IPS-20b (cell line): ENCODE measurements at regions not wholly inside any gene's neighbourhood (a gene's known extent, or its start where the extent isn't known, plus 50 kb on each side); places are given as distances from the start of the nearest gene placed in this dataset.

Experiments used
- H3K27ac ChIP-seq: one replicate; pipeline ENCODE4 v1.5.1; 2013; ENCODE audit warnings: low read length
- H3K27me3 ChIP-seq: 2 replicates; pipeline ENCODE4 v1.6.1; 2013; ENCODE audit warnings: mild to moderate bottlenecking, low read length, inconsistent platforms; ENCODE audit not compliant: insufficient read depth
- H3K36me3 ChIP-seq: 2 replicates; pipeline ENCODE4 v1.6.1; 2013; ENCODE audit warnings: low read depth, mild to moderate bottlenecking, inconsistent platforms, low read length, moderate library complexity; ENCODE audit not compliant: insufficient read depth
- H3K4me1 ChIP-seq: 2 replicates; pipeline ENCODE4 v1.6.1; 2013; ENCODE audit warnings: mild to moderate bottlenecking, control low read depth, inconsistent platforms, low read length, moderate library complexity; ENCODE audit not compliant: insufficient read depth
- H3K4me3 ChIP-seq: 2 replicates; pipeline ENCODE4 v1.5.1; 2013; ENCODE audit warnings: mild to moderate bottlenecking, low read length, inconsistent platforms
- H3K9ac ChIP-seq: 2 replicates; pipeline ENCODE4 v1.6.1; 2013; ENCODE audit warnings: low read depth, mild to moderate bottlenecking, inconsistent platforms, low read length, moderate library complexity
- H3K9me3 ChIP-seq: 2 replicates; pipeline ENCODE4 v1.6.1; 2013; ENCODE audit warnings: mild to moderate bottlenecking, low read depth, low read length, inconsistent platforms; ENCODE audit not compliant: insufficient read depth

GRCh38 chr5:10065428-10066000 is 184.2 kb downstream of the ATPSCKMT start:
- Histone ChIP-seq H3K9me3 (no peaks in the 10 kb centered on the region), H3K4me1 (0 out of 2 replicates have a peak, but pooled peaks cover 3% of the 10 kb centered on the region)

GRCh38 chr5:10064546-10065195 is 185.0 kb downstream of the ATPSCKMT start:
- H3K9ac ChIP-seq: no peak overlapping the region
- no peaks in the 10 kb centered on the region for H3K36me3 ChIP-seq
- H3K27me3 ChIP-seq: no peaks in the 10 kb centered on the region
- H3K9me3 ChIP-seq: no peaks in the 10 kb centered on the region
- 0 out of 2 replicates have a peak, but pooled peaks cover 3% of the 10 kb centered on the region for H3K4me1 ChIP-seq
- H3K4me3 ChIP-seq: no peak overlapping the region
- no peak overlapping the region for H3K27ac ChIP-seq

More at GRCh38 chr5:10065428-10066000, 184.2 kb downstream of the ATPSCKMT start:
- Histone ChIP-seq H3K9ac (no peak overlapping the region), H3K27ac (no peak overlapping the region), H3K27me3 (no peaks in the 10 kb centered on the region), H3K4me3 (no peak overlapping the region), H3K36me3 (no peaks in the 10 kb centered on the region)

DNA sequence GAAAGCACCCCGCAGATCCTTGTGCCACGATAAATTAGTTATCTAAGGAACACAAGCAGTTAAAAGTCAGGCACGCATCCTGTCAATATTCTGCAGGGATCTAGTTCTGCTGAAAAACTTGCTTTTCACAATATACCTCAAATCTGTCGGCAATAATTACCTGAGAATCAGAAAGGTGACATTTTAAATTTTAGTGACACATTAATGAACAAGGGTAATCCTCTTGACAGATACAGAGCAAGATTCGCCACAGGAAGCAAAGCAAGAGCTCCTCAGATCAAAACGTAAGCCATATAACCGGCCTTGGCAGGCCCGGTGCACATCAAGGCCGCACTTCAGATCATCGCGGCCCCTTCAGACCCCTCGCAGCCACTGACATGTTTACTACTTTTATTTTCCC is 185.7 kb downstream of the ATPSCKMT start:
- Histone ChIP-seq H3K36me3 (no peaks in the 10 kb centered on the region), H3K27ac (no peak overlapping the region), H3K27me3 (no peaks in the 10 kb centered on the region), H3K9ac (no peak overlapping the region), H3K9me3 (no peaks in the 10 kb centered on the region), H3K4me3 (no peak overlapping the region), H3K4me1 (0 out of 2 replicates have a peak, but pooled peaks cover 3% of the 10 kb centered on the region)

DNA sequence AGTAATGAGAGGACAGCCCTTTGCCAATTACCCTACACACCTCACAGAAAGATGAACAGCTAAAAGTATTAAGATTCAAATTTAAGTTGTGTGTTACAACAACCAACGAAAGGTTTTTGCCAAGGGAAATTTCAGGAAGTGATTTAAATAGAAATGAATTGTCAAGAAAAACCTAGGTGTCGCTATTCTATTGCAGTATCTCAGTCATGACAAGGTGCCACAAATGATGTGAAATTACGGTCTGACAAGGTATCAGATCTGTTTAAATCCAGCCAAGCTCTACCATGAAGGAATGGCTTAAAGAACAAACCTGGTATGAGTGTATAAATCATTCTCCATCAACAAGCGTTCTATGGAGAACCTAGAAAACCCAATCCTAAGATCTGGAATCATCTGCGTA is 189.7 kb downstream of the ATPSCKMT start:
- Histone ChIP-seq H3K27me3 (no peaks in the 10 kb centered on the region), H3K4me3 (no peak overlapping the region), H3K4me1 (no peaks in the 10 kb centered on the region), H3K9me3 (no peaks in the 10 kb centered on the region), H3K36me3 (no peaks in the 10 kb centered on the region), H3K9ac (no peak overlapping the region), H3K27ac (no peak overlapping the region)

- Histone ChIP-seq H3K9ac (no peak overlapping the region), H3K9me3 (no peaks in the 10 kb centered on the region), H3K36me3 (no peaks in the 10 kb centered on the region), H3K27ac (no peak overlapping the region), H3K4me3 (no peak overlapping the region), H3K4me1 (no peaks in the 10 kb centered on the region), H3K27me3 (no peaks in the 10 kb centered on the region)
These were observed 190.1 kb downstream of the ATPSCKMT start for GRCh38 chr5:10059556-10059955.

GRCh38 chr5:10057356-10057755 is 192.3 kb downstream of the ATPSCKMT start:
- Histone ChIP-seq H3K9me3 (peaks cover 8% of the 10 kb centered on the region), H3K27me3 (no peaks in the 10 kb centered on the region), H3K4me3 (no peak overlapping the region)

DNA sequence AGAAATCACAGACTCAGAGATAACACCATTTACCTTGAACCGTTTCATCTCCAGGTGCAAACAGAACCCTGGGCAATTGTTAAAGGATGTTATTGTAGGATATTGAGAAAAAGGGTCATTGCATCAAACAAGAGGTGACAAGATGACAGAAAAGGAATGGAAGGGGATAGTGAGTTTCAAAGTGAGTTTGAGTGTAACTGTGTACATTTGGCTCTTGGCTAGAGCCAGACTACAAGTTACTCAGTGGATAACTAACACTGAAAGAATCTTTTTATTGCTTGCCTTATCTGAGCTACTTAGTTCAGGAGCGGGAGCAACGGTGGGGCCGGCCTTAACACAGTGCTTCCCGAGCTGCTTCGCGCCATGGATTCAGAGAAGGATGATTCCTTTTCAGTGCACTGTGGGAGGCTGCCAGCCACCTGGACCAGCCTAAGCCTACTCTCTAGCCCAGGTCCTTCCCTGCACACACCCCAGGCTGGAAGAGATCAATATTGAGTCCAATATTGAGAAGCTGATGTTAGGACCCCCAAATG is 193.4 kb downstream of the ATPSCKMT start:
- H3K27me3 ChIP-seq: no peaks in the 10 kb centered on the region
- no peak overlapping the region for H3K27ac ChIP-seq
- no peak overlapping the region for H3K4me3 ChIP-seq
- H3K36me3 ChIP-seq: no peaks in the 10 kb centered on the region
- H3K4me1 ChIP-seq: no peaks in the 10 kb centered on the region
- no peak overlapping the region for H3K9ac ChIP-seq
- peaks cover 17% of the 10 kb centered on the region for H3K9me3 ChIP-seq

More at GRCh38 chr5:10057356-10057755, 192.3 kb downstream of the ATPSCKMT start:
- H3K36me3 ChIP-seq: no peaks in the 10 kb centered on the region
- no peak overlapping the region for H3K9ac ChIP-seq
- H3K27ac ChIP-seq: no peak overlapping the region
- H3K4me1 ChIP-seq: no peaks in the 10 kb centered on the region

DNA sequence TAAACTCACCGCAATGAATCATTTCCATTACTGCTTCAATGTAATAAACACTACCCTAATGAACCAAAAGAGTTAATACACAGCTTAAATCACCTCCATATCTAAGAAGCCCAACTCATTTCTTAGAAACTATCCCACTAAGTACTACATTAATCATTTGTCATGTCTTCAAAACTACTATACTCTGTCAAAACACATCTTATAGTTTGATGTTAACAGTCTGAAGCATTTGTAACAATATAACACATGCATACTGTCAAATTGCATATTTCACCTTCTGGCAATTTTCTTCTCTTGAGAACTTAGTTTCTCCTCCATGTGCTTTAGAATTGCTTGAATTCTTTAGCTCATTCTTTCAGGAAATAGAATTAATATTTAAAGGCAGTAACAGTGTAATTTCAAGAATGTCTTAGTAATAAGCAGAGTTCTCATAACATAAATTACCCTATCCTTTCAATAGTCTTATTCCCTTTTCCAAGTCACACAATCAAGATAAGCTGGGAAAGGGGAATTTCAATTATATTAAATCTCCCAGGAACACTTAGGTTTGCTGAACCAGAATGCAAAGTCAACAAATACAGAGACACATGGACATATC is 199.7 kb downstream of the ATPSCKMT start:
- no peak overlapping the region for H3K27ac ChIP-seq
- no peaks in the 10 kb centered on the region for H3K27me3 ChIP-seq
- H3K4me1 ChIP-seq: no peaks in the 10 kb centered on the region
- no peak overlapping the region for H3K4me3 ChIP-seq
- peaks cover 35% of the 10 kb centered on the region for H3K9me3 ChIP-seq
- H3K36me3 ChIP-seq: no peaks in the 10 kb centered on the region
- H3K9ac ChIP-seq: no peak overlapping the region

DNA sequence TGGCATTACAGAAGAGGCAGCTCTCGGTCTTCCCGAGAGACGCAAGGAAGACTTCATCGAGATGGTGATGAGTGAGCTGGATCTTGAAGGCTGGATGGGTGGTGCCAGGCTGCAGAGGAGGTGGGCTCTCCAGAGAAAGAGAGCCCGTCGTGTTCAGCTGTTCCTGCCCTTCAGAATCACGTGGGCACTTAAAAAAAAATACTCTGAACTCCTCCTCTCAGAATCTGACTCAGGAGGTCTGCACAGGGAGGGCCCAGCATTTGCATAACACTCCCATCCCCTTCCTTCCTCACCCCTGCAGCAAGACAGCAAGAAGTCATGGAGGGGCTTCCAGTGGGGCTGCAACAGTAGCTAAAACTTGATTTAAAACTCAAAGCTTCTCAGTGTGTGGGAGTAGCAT is 203.0 kb downstream of the ATPSCKMT start:
- Histone ChIP-seq H3K27me3 (no peaks in the 10 kb centered on the region), H3K9ac (no peak overlapping the region), H3K4me3 (no peak overlapping the region), H3K4me1 (no peaks in the 10 kb centered on the region), H3K36me3 (no peaks in the 10 kb centered on the region), H3K9me3 (peaks cover 20% of the 10 kb centered on the region; the same call in 1 of the 2 replicates), H3K27ac (no peak overlapping the region)

DNA sequence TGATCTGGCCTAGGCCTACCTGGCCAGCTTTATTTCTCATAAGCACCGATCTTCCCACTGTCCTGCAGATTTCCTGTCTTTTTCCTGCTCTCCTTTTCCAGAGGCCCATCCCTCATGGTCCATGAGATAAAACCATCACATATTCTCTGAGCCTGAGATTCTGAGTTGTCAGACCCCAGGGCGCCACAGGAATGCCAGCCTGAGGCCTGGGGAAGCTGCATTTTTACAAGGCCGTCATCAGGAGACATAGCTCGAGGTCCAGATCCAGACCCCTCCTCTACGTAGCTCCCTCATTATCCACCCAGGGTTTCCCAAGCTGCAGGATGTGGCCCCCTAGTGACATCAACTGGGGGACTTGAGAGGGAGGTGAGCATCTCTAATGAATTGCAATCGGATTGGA is 204.3 kb downstream of the ATPSCKMT start:
- Histone ChIP-seq H3K4me3 (no peak overlapping the region), H3K9ac (no peak overlapping the region), H3K9me3 (peaks cover 9% of the 10 kb centered on the region), H3K4me1 (no peaks in the 10 kb centered on the region), H3K36me3 (no peaks in the 10 kb centered on the region), H3K27me3 (no peaks in the 10 kb centered on the region), H3K27ac (no peak overlapping the region)

- Histone ChIP-seq H3K9ac (no peak overlapping the region), H3K27ac (no peak overlapping the region), H3K4me1 (no peaks in the 10 kb centered on the region), H3K9me3 (no peaks in the 10 kb centered on the region; the same call in 1 of the 2 replicates), H3K4me3 (no peak overlapping the region), H3K36me3 (no peaks in the 10 kb centered on the region), H3K27me3 (no peaks in the 10 kb centered on the region)
These were observed 213.4 kb downstream of the ATPSCKMT start for GRCh38 chr5:10036136-10036815.
